Ovary (tissue), 7 donors: ENCODE measurements at regions not wholly inside any gene's neighbourhood (a gene's known extent, or its start where the extent isn't known, plus 50 kb on each side); places are given as distances from the start of the nearest gene placed in this dataset.
A peak's percentile ranks its signal among the peaks of the same experiment; 100 is the strongest.

Source experiments
- DNase-seq, 5 donors: peaks; one replicate each; pipeline ENCODE4 v3.0.0-alpha.2; 2019 to 2020
- H3K27ac ChIP-seq, 2 donors: fragments of 200-600 bp; one replicate each; pipeline versions ENCODE4 v1.5.1 to v1.8.0; 2019 to 2022
- H3K27me3 ChIP-seq: fragments of 200-600 bp; one replicate; pipeline ENCODE4 v1.8.0; 2022
- H3K36me3 ChIP-seq: fragments of 200-600 bp; sonication (generic); one replicate; pipeline ENCODE4 v1.5.1; 2019
- H3K4me1 ChIP-seq: one replicate; pipeline ENCODE4 v1.8.1; 2013; ENCODE audit warnings: mild to moderate bottlenecking, moderate library complexity; ENCODE audit not compliant: insufficient read depth
- H3K4me3 ChIP-seq: fragments of 200-600 bp; sonication (generic); one replicate; pipeline ENCODE4 v1.5.1; 2017
- H3K9me3 ChIP-seq, 2 donors: fragments of 200-600 bp in 1 of 2; sonication (generic) in 1 of 2; one replicate each; pipeline versions ENCODE4 v1.5.1 to v1.8.1; 2013 to 2019; ENCODE audit warnings: mild to moderate bottlenecking in 1 of 2, moderate library complexity in 1 of 2
- CTCF ChIP-seq, 3 donors: fragments of 450-650 bp in 2 of 3; fragments of 200-600 bp in 1 of 3; IDR thresholded peaks; one replicate each; pipeline versions ENCODE4 v1.5.1 to v1.8.0; 2016 to 2022; ENCODE audit warnings: antibody characterized with exemption in 3 of 3, mild to moderate bottlenecking in 1 of 3
- EP300 ChIP-seq: sonication (generic); formaldehyde crosslinking; IDR thresholded peaks from one replicate; pipeline ENCODE4 v1.6.1; 2017; ENCODE audit warnings: antibody characterized with exemption
- POLR2A ChIP-seq: fragments of 450-650 bp; IDR thresholded peaks from one replicate; pipeline ENCODE4 v1.6.1; 2017; ENCODE audit warnings: antibody characterized with exemption, mild to moderate bottlenecking, moderate library complexity
- WGBS, 3 donors: extraction: QIAGEN DNeasy Blood & Tissue Kit in 1 of 3; methylation state at CpG; one replicate each; pipeline versions ENCODE4 v1.1.5 to v1.1.7; 2013 to 2017; 5-methylcytosine and 5-hydroxymethylcytosine counted together
- intact Hi-C, 4 donors: fragments of 100-400 bp; cut with DNase I; formaldehyde crosslinking; loops; one replicate each; pipeline versions ENCODE4 v1.11.0 to v1.15.1; 2022 to 2023
- donor health status: DM: no; HTN: no; CAD: no; lungs with moderate emphysema.
- donor health status: DM: no; HTN: no; CAD: no.
- donor health status: Bipolar disorder and iron deficiency.
- donor health status: DM: no; HTN: no; CAD: no.
- donor health status: DM: yes; HTN: yes; CAD: no.

GRCh38 chr2:43082903-43083677 lies 143.3 kb downstream of the ZFP36L2 start:
- 18 to 24% (median 18%) methylated on average over 10 of the region's 10 CpGs for WGBS, 3 donors
- H3K36me3 ChIP-seq = no peaks in the 10 kb centered on the region
- no peaks in the 10 kb centered on the region for H3K9me3 ChIP-seq
- H3K4me3 ChIP-seq = no peak overlapping the region
- no peak for TF ChIP-seq CTCF (IDR thresholded peaks at IDR 0.05)
- TF ChIP-seq POLR2A = no peak
- peak; percentile 59 to 74 (median 67) for DNase-seq
- H3K4me1 ChIP-seq = peaks cover 31% of the 10 kb centered on the region
- intact Hi-C loops = loop anchor here in 3 of 4 donors (10.0 kb wide), 4 partner anchors 58 to 142 kb away; partner anchors contain the start of gene ZFP36L2 (in 1 of the 3)
- no peaks in the 10 kb centered on the region for H3K27me3 ChIP-seq
- peak overlapping the region; percentile 83 to 91 for H3K27ac ChIP-seq

GRCh38 chr2:43082111-43082894 lies 144.1 kb downstream of the ZFP36L2 start:
- H3K4me1 ChIP-seq = peaks cover 31% of the 10 kb centered on the region
- H3K27ac ChIP-seq = peak overlapping the region; percentile 83 to 91
- H3K27me3 ChIP-seq = no peaks in the 10 kb centered on the region
- no peaks in the 10 kb centered on the region for H3K9me3 ChIP-seq
- DNase-seq = peak in 1 of 5 donors; percentile 59
- no peak overlapping the region for H3K4me3 ChIP-seq
- no peaks in the 10 kb centered on the region for H3K36me3 ChIP-seq
- TF ChIP-seq EP300 = no peak
- TF ChIP-seq CTCF (IDR thresholded peaks at IDR 0.05) = no peak
- TF ChIP-seq POLR2A = no peak
- intact Hi-C loops = loop anchor here in 3 of 4 donors (10.0 kb wide), 4 partner anchors 58 to 142 kb away; partner anchors contain the start of gene ZFP36L2 (in 1 of the 3)
- 71 to 76% (median 75%) methylated on average over 15 of the region's 15 CpGs for WGBS, 3 donors

DNA sequence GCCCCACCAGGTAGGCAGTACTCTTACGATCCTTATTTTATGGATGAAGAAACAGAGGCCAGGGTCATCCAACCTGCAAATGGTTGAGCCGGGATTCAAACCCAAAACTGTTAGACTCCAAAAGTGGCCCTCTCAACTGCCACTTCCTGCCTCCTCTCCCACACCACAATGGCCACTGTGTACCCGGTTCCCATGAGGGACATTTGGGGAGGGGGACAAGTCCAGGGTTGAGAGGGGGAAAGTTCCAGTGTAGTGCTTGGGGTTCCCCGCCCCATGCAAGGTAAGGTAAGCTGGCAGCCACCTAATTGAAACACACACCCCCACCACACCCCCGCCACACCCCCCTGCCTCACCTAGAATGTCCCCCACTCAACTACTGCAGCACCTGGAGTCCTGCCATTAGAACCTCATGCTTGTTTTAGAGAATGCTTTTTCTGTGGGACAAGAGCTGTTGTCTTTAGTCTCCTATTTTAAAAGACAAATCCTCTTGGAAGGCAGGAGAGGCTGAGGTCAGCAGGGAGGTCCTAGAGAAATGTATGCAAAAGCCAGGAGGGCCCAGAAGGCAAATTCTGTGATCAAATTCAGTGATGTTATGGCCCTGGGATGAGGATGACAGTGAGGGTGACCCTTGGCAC lies 145.2 kb downstream of the ZFP36L2 start:
- Histone ChIP-seq H3K9me3 (no peaks in the 10 kb centered on the region), H3K27ac (peak overlapping the region; percentile 83 to 91), H3K4me3 (no peak overlapping the region), H3K36me3 (no peaks in the 10 kb centered on the region), H3K4me1 (peaks cover 28% of the 10 kb centered on the region), H3K27me3 (no peaks in the 10 kb centered on the region)
- 92 to 97% (median 96%) methylated on average over 5 of the region's 5 CpGs for WGBS, 3 donors
- DNase-seq = no peak
- intact Hi-C loops = loop anchor here in 3 of 4 donors (10.0 kb wide), 4 partner anchors 56 to 144 kb away; partner anchors contain the start of gene ZFP36L2 (in 1 of the 3)
- TF ChIP-seq POLR2A (no peak), CTCF (IDR thresholded peaks at IDR 0.05) (no peak), EP300 (no peak)

GRCh38 chr2:43080571-43081021 lies 145.8 kb downstream of the ZFP36L2 start:
- H3K4me1 ChIP-seq = peaks cover 34% of the 10 kb centered on the region
- H3K4me3 ChIP-seq = no peak overlapping the region
- no peak overlapping the region for H3K27ac ChIP-seq
- intact Hi-C loops = loop anchor here in 3 of 4 donors (10.0 kb wide), 4 partner anchors 56 to 144 kb away; partner anchors contain the start of gene ZFP36L2 (in 1 of the 3)
- no peaks in the 10 kb centered on the region for H3K9me3 ChIP-seq
- no peak for DNase-seq
- WGBS, 3 donors = 94 to 96% (median 95%) methylated on average over 11 of the region's 11 CpGs
- TF ChIP-seq CTCF (IDR thresholded peaks at IDR 0.05) (no peak), EP300 (no peak), POLR2A (no peak)
- H3K27me3 ChIP-seq = no peaks in the 10 kb centered on the region
- no peaks in the 10 kb centered on the region for H3K36me3 ChIP-seq
